Gastroesophageal sphincter (tissue), 3 donors: ENCODE measurements at regions not wholly inside any gene's neighbourhood (a gene's known extent, or its start where the extent isn't known, plus 50 kb on each side); places are given as distances from the start of the nearest gene placed in this dataset.

Experiments used
- CTCF ChIP-seq, 4 experiments: fragments of 200-600 bp in 2 of 4; fragments of 450-650 bp in 2 of 4; sonication (generic) in 1 of 4; IDR thresholded peaks; one replicate each; pipeline ENCODE4 v1.5.1; 2017 to 2019; ENCODE audit warnings: antibody characterized with exemption in 4 of 4, mild to moderate bottlenecking in 2 of 4, moderate library complexity in 2 of 4
- EP300 ChIP-seq: sonication (generic); formaldehyde crosslinking; IDR thresholded peaks from one replicate; pipeline ENCODE4 v1.6.1; 2017; ENCODE audit warnings: antibody characterized with exemption, mild to moderate bottlenecking
- POLR2AphosphoS5 ChIP-seq: sonication (generic); formaldehyde crosslinking; IDR thresholded peaks from one replicate; pipeline ENCODE4 v1.6.1; 2017; ENCODE audit warnings: antibody characterized with exemption

DNA sequence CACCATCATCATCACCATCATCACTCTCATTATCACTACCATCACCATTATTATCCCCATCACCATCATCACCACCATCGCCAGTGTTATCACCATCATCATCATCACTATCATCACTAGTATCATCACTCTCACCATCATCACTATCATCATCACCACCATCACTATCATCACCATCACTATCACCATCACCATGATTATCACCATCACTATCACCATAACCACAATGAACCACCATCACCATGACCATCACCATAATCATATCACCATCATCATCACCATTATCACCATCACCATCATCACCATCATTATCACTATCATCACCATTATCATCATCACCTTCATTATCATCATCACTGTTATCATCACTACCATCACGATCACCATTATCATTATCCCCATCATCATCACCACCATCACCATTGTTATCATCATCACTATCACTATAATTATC is 326.7 kb downstream of the BRD1 start:
- TF ChIP-seq CTCF (IDR thresholded peaks at IDR 0.05) = no peak
- no peak for TF ChIP-seq POLR2AphosphoS5
- no peak for TF ChIP-seq EP300
